CD8-positive, alpha-beta memory T cell (primary cell): ENCODE measurements at regions not wholly inside any gene's neighbourhood (a gene's known extent, or its start where the extent isn't known, plus 50 kb on each side); places are given as distances from the start of the nearest gene placed in this dataset.
A peak's percentile ranks its signal among the peaks of the same experiment; 100 is the strongest.

Source experiments
- CTCF ChIA-PET: fragments of 350-600 bp; sonication (Branson Sonifier 250); formaldehyde crosslinking; loops from one replicate; lab custom pipeline; 2021; ENCODE audit warnings: antibody characterized with exemption; lab: Charles Lee
- POLR2A ChIA-PET: fragments of 350-600 bp; sonication (Branson Sonifier 250); formaldehyde crosslinking; loops from one replicate; lab custom pipeline; 2021; ENCODE audit warnings: antibody characterized with exemption; lab: Charles Lee
- DNase-seq, 5 donors: peaks; one replicate each; pipeline versions ENCODE4 v3.0.0 to v3.0.0-alpha.2; 2020 to 2022; ENCODE audit warnings: mixed read lengths in 1 of 5
- H3K27ac ChIP-seq: one replicate; pipeline ENCODE4 v1.7.0; 2013; ENCODE audit warnings: low read depth, mild to moderate bottlenecking, low read length, moderate library complexity
- H3K27me3 ChIP-seq: 2 replicates; pipeline ENCODE4 v1.7.0; 2013; ENCODE audit warnings: low read length, mild to moderate bottlenecking; ENCODE audit not compliant: insufficient read depth, poor library complexity, severe bottlenecking
- H3K36me3 ChIP-seq: 2 replicates; pipeline ENCODE4 v1.7.0; 2013; ENCODE audit warnings: mild to moderate bottlenecking, low read length, moderate library complexity; ENCODE audit not compliant: insufficient read depth
- H3K4me1 ChIP-seq: 2 replicates; pipeline ENCODE4 v1.7.0; 2013; ENCODE audit warnings: mild to moderate bottlenecking, low read length, moderate library complexity; ENCODE audit not compliant: insufficient read depth
- H3K4me3 ChIP-seq: 2 replicates; pipeline ENCODE4 v1.7.0; 2013; ENCODE audit warnings: mild to moderate bottlenecking, low read length
- H3K9me3 ChIP-seq: 2 replicates; pipeline ENCODE4 v1.7.0; 2013; ENCODE audit warnings: mild to moderate bottlenecking, low read length
- H3K27ac Mint-ChIP-seq, 8 donors: one replicate each; pipeline ENCODE4 v1.8.0; 2020 to 2021; ENCODE audit warnings: mixed read lengths in 8 of 8, mild to moderate bottlenecking in 6 of 8, inconsistent platforms in 3 of 8, moderate library complexity in 3 of 8
- H3K27me3 Mint-ChIP-seq, 2 donors: one replicate each; pipeline ENCODE4 v1.8.0; 2020 to 2021; ENCODE audit warnings: mixed read lengths in 2 of 2, mild to moderate bottlenecking in 1 of 2, moderate library complexity in 1 of 2
- H3K36me3 Mint-ChIP-seq, 3 donors: one replicate each; pipeline ENCODE4 v1.8.0; 2020 to 2021; ENCODE audit warnings: mixed read lengths in 3 of 3, inconsistent platforms in 1 of 3, mild to moderate bottlenecking in 1 of 3
- H3K4me1 Mint-ChIP-seq, 3 donors: one replicate each; pipeline ENCODE4 v1.8.0; 2020 to 2021; ENCODE audit warnings: mixed read lengths in 3 of 3, inconsistent platforms in 1 of 3, mild to moderate bottlenecking in 1 of 3
- H3K4me3 Mint-ChIP-seq, 7 donors: one replicate each; pipeline ENCODE4 v1.8.0; 2020 to 2021; ENCODE audit warnings: mixed read lengths in 7 of 7, mild to moderate bottlenecking in 6 of 7, moderate library complexity in 4 of 7, inconsistent platforms in 2 of 7
- H3K9me3 Mint-ChIP-seq, 5 donors: one replicate each; pipeline ENCODE4 v1.8.0; 2020 to 2022; ENCODE audit warnings: mixed read lengths in 5 of 5, mild to moderate bottlenecking in 3 of 5, moderate library complexity in 2 of 5, inconsistent platforms in 1 of 5

GRCh38 chr12:47316609-47317049 lies 236.9 kb upstream of the AMIGO2 start:
- CTCF ChIA-PET: interaction anchor here (1.3 kb wide), 1 partner anchor 23 kb away, joined by 3 read pairs; no protein-coding TSS in a partner anchor

DNA sequence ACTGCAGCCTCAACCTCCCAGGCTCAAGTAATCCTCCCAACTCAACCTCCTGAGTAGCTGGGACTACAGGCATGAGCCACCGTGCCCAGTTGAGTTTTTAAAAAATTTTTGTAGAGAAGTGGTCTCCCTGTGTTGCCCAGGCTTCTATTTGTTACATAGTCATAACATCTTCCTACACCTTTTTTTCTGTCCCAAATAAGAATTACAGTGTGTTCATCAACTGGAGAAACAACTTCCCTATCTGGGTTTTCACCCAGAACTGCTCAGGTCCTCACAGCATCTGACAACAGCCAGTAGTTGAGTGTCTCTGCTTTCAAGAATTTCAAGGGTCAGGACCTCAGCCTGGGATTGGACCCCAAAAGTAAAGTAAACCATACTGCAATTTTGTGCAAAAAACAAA lies 235.2 kb upstream of the AMIGO2 start:
- no peak overlapping the region for H3K4me3 Mint-ChIP-seq
- no peak for DNase-seq
- H3K27me3 Mint-ChIP-seq: peaks cover 0 to 2% of the 10 kb centered on the region in 2 donors
- Histone ChIP-seq H3K9me3 (no peaks in the 10 kb centered on the region), H3K27ac (no peak overlapping the region), H3K4me1 (peaks cover 24% of the 10 kb centered on the region), H3K27me3 (no peaks in the 10 kb centered on the region), H3K4me3 (no peak overlapping the region), H3K36me3 (no peaks in the 10 kb centered on the region)
- H3K27ac Mint-ChIP-seq: no peak overlapping the region
- H3K9me3 Mint-ChIP-seq: peaks cover 0 to 4% (median 0%) of the 10 kb centered on the region in 5 donors
- H3K4me1 Mint-ChIP-seq: peaks cover 49 to 67% (median 67%) of the 10 kb centered on the region in 3 donors
- peaks cover 0 to 5% (median 0%) of the 10 kb centered on the region in 3 donors for H3K36me3 Mint-ChIP-seq
- ChIA-PET POLR2A (no interaction called here), CTCF (no interaction called here)

More at GRCh38 chr12:47316609-47317049, 236.9 kb upstream of the AMIGO2 start:
- Histone ChIP-seq H3K4me1 (peaks cover 24% of the 10 kb centered on the region), H3K27me3 (no peaks in the 10 kb centered on the region), H3K36me3 (no peaks in the 10 kb centered on the region), H3K4me3 (no peak overlapping the region), H3K9me3 (no peaks in the 10 kb centered on the region), H3K27ac (no peak overlapping the region)
- peaks cover 49 to 65% (median 64%) of the 10 kb centered on the region in 3 donors for H3K4me1 Mint-ChIP-seq
- POLR2A ChIA-PET: no interaction called here
- H3K36me3 Mint-ChIP-seq: peaks cover 0 to under 1% (median 0%) of the 10 kb centered on the region in 3 donors
- H3K27me3 Mint-ChIP-seq: peaks cover 0 to 2% of the 10 kb centered on the region in 2 donors
- H3K4me3 Mint-ChIP-seq: peak overlapping the region; percentile 66 to 92 (median 83)
- H3K27ac Mint-ChIP-seq: peak overlapping the region; percentile 85 to 97 (median 91)
- DNase-seq: no peak
- peaks cover 0 to 4% (median 0%) of the 10 kb centered on the region in 5 donors for H3K9me3 Mint-ChIP-seq

- CTCF ChIA-PET: interaction anchor here (0.8 to 2.6 kb wide), 2 partner anchors 84 to 85 kb away, joined by 3 to 11 read pairs; no protein-coding TSS in a partner anchor
- peak overlapping the region in 1 of 8 donors; percentile 47 for H3K27ac Mint-ChIP-seq
Measured at GRCh38 chr12:47312808-47313426, 233.2 kb upstream of the AMIGO2 start.

GRCh38 chr12:47312147-47312546 lies 232.4 kb upstream of the AMIGO2 start:
- Mint-ChIP-seq H3K27me3 (peaks cover 0 to 2% of the 10 kb centered on the region in 2 donors), H3K9me3 (no peaks in the 10 kb centered on the region), H3K27ac (no peak overlapping the region), H3K4me3 (no peak overlapping the region), H3K36me3 (peaks cover 0 to 11% (median 5%) of the 10 kb centered on the region in 3 donors), H3K4me1 (peaks cover 38 to 64% (median 59%) of the 10 kb centered on the region in 3 donors)
- ChIA-PET POLR2A (no interaction called here), CTCF (interaction anchor here (2.6 kb wide), 1 partner anchor 85 kb away, joined by 11 read pairs; no protein-coding TSS in a partner anchor)
- Histone ChIP-seq H3K36me3 (no peaks in the 10 kb centered on the region), H3K4me1 (peaks cover 20% of the 10 kb centered on the region), H3K4me3 (no peak overlapping the region), H3K27ac (no peak overlapping the region), H3K27me3 (no peaks in the 10 kb centered on the region), H3K9me3 (no peaks in the 10 kb centered on the region)
- no peak for DNase-seq

More at GRCh38 chr12:47312808-47313426, 233.2 kb upstream of the AMIGO2 start:
- H3K27me3 ChIP-seq: no peaks in the 10 kb centered on the region
- no peaks in the 10 kb centered on the region for H3K9me3 Mint-ChIP-seq
- H3K4me1 Mint-ChIP-seq: peaks cover 36 to 62% (median 58%) of the 10 kb centered on the region in 3 donors
- no peak overlapping the region for H3K27ac ChIP-seq
- H3K4me1 ChIP-seq: peaks cover 12% of the 10 kb centered on the region
- peaks cover 0 to 2% of the 10 kb centered on the region in 2 donors for H3K27me3 Mint-ChIP-seq
- H3K36me3 Mint-ChIP-seq: peaks cover 0 to 8% (median 5%) of the 10 kb centered on the region in 3 donors
- H3K4me3 Mint-ChIP-seq: no peak overlapping the region
- POLR2A ChIA-PET: no interaction called here
- H3K9me3 ChIP-seq: no peaks in the 10 kb centered on the region
- no peak for DNase-seq
- no peak overlapping the region for H3K4me3 ChIP-seq
- no peaks in the 10 kb centered on the region for H3K36me3 ChIP-seq

- H3K9me3 ChIP-seq: no peaks in the 10 kb centered on the region
- H3K4me3 ChIP-seq: no peak overlapping the region
- Mint-ChIP-seq H3K36me3 (peaks cover 0 to 16% (median 5%) of the 10 kb centered on the region in 3 donors), H3K9me3 (peaks cover 0 to 4% (median 0%) of the 10 kb centered on the region in 5 donors), H3K4me3 (no peak overlapping the region), H3K4me1 (peaks cover 38 to 64% (median 59%) of the 10 kb centered on the region in 3 donors), H3K27me3 (peaks cover 0 to 2% of the 10 kb centered on the region in 2 donors), H3K27ac (peak overlapping the region in 1 of 8 donors; percentile 25)
- CTCF ChIA-PET: interaction anchor here (2.6 kb wide), 1 partner anchor 86 kb away, joined by 11 read pairs; no protein-coding TSS in a partner anchor
- no peaks in the 10 kb centered on the region for H3K36me3 ChIP-seq
- POLR2A ChIA-PET: no interaction called here
- no peak for DNase-seq
- peaks cover 19% of the 10 kb centered on the region for H3K4me1 ChIP-seq
- no peaks in the 10 kb centered on the region for H3K27me3 ChIP-seq
- no peak overlapping the region for H3K27ac ChIP-seq
Measured at GRCh38 chr12:47311568-47311967, 231.8 kb upstream of the AMIGO2 start.

DNA sequence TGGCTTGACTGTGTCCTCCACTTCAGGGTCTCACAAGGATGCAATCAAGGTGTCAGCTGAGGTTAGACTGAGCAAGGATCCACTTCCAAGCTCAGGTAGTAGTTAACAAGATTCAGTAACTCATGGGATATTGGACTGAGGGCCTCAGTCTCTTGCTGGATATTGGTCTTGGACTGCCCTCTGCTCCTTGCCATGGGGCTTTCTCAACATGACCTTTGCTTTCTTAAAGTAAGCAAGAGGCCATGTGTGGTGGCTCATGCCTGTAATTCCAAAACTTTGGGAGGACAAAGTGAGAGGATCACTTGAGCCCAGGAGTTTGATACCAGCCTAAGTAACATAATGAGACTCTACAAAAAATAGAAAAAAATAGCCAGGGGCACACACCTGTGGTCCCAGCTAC lies 231.3 kb upstream of the AMIGO2 start:
- Mint-ChIP-seq H3K4me3 (no peak overlapping the region), H3K36me3 (peaks cover 0 to 17% (median 5%) of the 10 kb centered on the region in 3 donors), H3K9me3 (peaks cover 0 to 6% (median 0%) of the 10 kb centered on the region in 5 donors), H3K27me3 (peaks cover 0 to 2% of the 10 kb centered on the region in 2 donors), H3K4me1 (peaks cover 35 to 63% (median 58%) of the 10 kb centered on the region in 3 donors), H3K27ac (no peak overlapping the region)
- ChIA-PET CTCF (interaction anchor here (2.6 kb wide), 1 partner anchor 87 kb away, joined by 11 read pairs; no protein-coding TSS in a partner anchor), POLR2A (no interaction called here)
- Histone ChIP-seq H3K4me3 (no peak overlapping the region), H3K27ac (no peak overlapping the region), H3K9me3 (no peaks in the 10 kb centered on the region), H3K4me1 (peaks cover 17% of the 10 kb centered on the region), H3K36me3 (no peaks in the 10 kb centered on the region), H3K27me3 (no peaks in the 10 kb centered on the region)
- no peak for DNase-seq

GRCh38 chr12:47308672-47309071 lies 228.9 kb upstream of the AMIGO2 start:
- Histone ChIP-seq H3K27ac (no peak overlapping the region), H3K4me1 (peaks cover 17% of the 10 kb centered on the region), H3K4me3 (no peak overlapping the region), H3K36me3 (no peaks in the 10 kb centered on the region), H3K9me3 (no peaks in the 10 kb centered on the region), H3K27me3 (no peaks in the 10 kb centered on the region)
- peaks cover 38 to 50% (median 46%) of the 10 kb centered on the region in 3 donors for H3K4me1 Mint-ChIP-seq
- POLR2A ChIA-PET: no interaction called here
- peaks cover 0 to 20% (median 5%) of the 10 kb centered on the region in 3 donors for H3K36me3 Mint-ChIP-seq
- no peak overlapping the region for H3K4me3 Mint-ChIP-seq
- CTCF ChIA-PET: no interaction called here
- peak overlapping the region in 1 of 8 donors; percentile 26 for H3K27ac Mint-ChIP-seq
- peaks cover 0 to 6% (median 0%) of the 10 kb centered on the region in 5 donors for H3K9me3 Mint-ChIP-seq
- peaks cover 0 to 2% of the 10 kb centered on the region in 2 donors for H3K27me3 Mint-ChIP-seq
- DNase-seq: no peak
